ENCODE measurements at regions not wholly inside any gene's neighbourhood (a gene's known extent, or its start where the extent isn't known, plus 50 kb on each side); places are given as distances from the start of the nearest gene placed in this dataset.

- no peak for TF ChIP-seq CTCF (IDR thresholded peaks at IDR 0.05)
- intact Hi-C loops (cut with DNase I, micrococcal nuclease), result no loop called here
- Histone ChIP-seq H3K9me3 (no peaks in the 10 kb centered on the region), H3K4me1 (ENCODE audit: low read depth) (no peaks in the 10 kb centered on the region), H3K4me3 (no peak overlapping the region), H3K36me3 (ENCODE audit: low read depth) (no peaks in the 10 kb centered on the region)
- no peak for DNase-seq
- ATAC-seq, result no peak
These were observed 171.4 kb downstream of the MSL3 start for GRCh38 chrX:11929476-11929875.

- no peaks in the 10 kb centered on the region for H3K36me3 ChIP-seq (ENCODE audit: low read depth)
- TF ChIP-seq CTCF (IDR thresholded peaks at IDR 0.05), result no peak
- no peak for DNase-seq
- no peak for ATAC-seq
- H3K4me1 ChIP-seq (ENCODE audit: low read depth), result no peaks in the 10 kb centered on the region
- H3K4me3 ChIP-seq, result no peak overlapping the region
- intact Hi-C loops (cut with DNase I, micrococcal nuclease), result no loop called here
- H3K9me3 ChIP-seq, result no peaks in the 10 kb centered on the region
These were observed 174.4 kb downstream of the MSL3 start for GRCh38 chrX:11932423-11932822.

DNA sequence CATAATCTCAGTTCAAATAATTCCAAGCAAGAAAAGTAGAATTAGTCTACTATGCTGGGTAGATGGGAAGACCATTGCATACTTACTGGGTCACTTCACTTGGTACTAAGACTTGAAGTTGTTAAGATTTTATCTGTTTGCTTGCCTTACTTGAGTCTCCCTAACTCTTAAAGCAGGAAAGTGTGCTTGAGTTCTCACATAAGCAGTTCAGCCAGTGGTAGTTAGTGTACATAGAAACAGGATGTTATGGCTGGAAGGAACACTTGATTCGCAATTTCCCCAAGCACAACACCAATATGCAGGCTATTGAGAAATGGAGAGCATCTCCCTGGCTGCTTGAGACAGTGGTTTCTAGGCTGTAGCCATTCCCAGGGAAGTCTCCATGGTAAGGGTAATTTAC is 176.1 kb downstream of the MSL3 start:
- ATAC-seq (no peak), DNase-seq (no peak)
- Histone ChIP-seq H3K4me3 (no peak overlapping the region), H3K4me1 (ENCODE audit: low read depth) (no peaks in the 10 kb centered on the region), H3K36me3 (ENCODE audit: low read depth) (no peaks in the 10 kb centered on the region), H3K9me3 (no peaks in the 10 kb centered on the region)
- TF ChIP-seq CTCF (IDR thresholded peaks at IDR 0.05), result no peak
- intact Hi-C loops (cut with DNase I, micrococcal nuclease), result no loop called here

DNA sequence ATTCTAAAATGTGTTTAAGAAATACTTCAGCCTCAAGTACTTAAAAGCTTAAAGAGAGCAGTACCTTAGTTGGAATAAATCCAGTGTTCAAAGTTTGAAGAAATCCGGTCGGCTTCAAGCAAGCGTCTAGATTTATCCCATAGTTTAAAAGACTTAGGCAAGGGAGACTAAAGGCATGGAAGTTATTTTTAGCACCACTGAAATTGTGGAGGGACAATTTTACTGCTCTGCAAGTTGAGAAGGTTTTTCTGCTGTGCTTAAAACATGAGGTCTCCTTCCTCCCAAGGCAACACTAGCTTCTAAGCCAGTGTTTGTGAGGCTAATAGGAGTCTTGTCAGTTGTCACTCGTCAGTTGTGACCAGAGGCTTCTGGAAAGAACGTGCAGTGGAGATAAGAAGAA is 183.5 kb downstream of the MSL3 start:
- H3K36me3 ChIP-seq (ENCODE audit: low read depth), result no peaks in the 10 kb centered on the region
- no peak for DNase-seq
- no peaks in the 10 kb centered on the region for H3K9me3 ChIP-seq
- TF ChIP-seq CTCF (IDR thresholded peaks at IDR 0.05), result no peak
- no peak for ATAC-seq
- intact Hi-C loops (cut with DNase I, micrococcal nuclease), result no loop called here
- H3K4me1 ChIP-seq (ENCODE audit: low read depth), result no peaks in the 10 kb centered on the region
- H3K4me3 ChIP-seq, result no peak overlapping the region

- intact Hi-C loops (cut with DNase I, micrococcal nuclease), result no loop called here
- ATAC-seq (no peak), DNase-seq (no peak)
- no peaks in the 10 kb centered on the region for H3K9me3 ChIP-seq
- H3K36me3 ChIP-seq (ENCODE audit: low read depth), result no peaks in the 10 kb centered on the region
- H3K4me1 ChIP-seq (ENCODE audit: low read depth), result no peaks in the 10 kb centered on the region
- TF ChIP-seq CTCF (IDR thresholded peaks at IDR 0.05), result no peak
- H3K4me3 ChIP-seq, result no peak overlapping the region
These were observed 186.5 kb downstream of the MSL3 start for GRCh38 chrX:11944501-11944900.

- Histone ChIP-seq H3K4me3 (no peak overlapping the region), H3K4me1 (ENCODE audit: low read depth) (no peaks in the 10 kb centered on the region), H3K36me3 (ENCODE audit: low read depth) (no peaks in the 10 kb centered on the region), H3K9me3 (no peaks in the 10 kb centered on the region)
- DNase-seq (no peak), ATAC-seq (no peak)
- no peak for TF ChIP-seq CTCF (IDR thresholded peaks at IDR 0.05)
- intact Hi-C loops (cut with DNase I, micrococcal nuclease), result no loop called here
These were observed 189.0 kb upstream of the FRMPD4 start for GRCh38 chrX:11949291-11949690.
